Psoas muscle (tissue), 7 donors: ENCODE measurements at regions not wholly inside any gene's neighbourhood (a gene's known extent, or its start where the extent isn't known, plus 50 kb on each side); places are given as distances from the start of the nearest gene placed in this dataset.

Source experiments
- ATAC-seq, 4 donors: fragments of 200-7000 bp; cut with Tn5 transposase; one replicate each; pipeline ENCODE4 v1.9.1; 2020; ENCODE audit warnings: moderate library complexity in 3 of 4, mild to moderate bottlenecking in 2 of 4
- DNase-seq, 2 donors: peaks; one replicate each; pipeline ENCODE4 v3.0.0-alpha.2; 2020
- H3K27ac ChIP-seq: fragments of 200-600 bp; one replicate; pipeline ENCODE4 v1.8.0; 2022
- H3K27me3 ChIP-seq, 3 donors: fragments of 200-600 bp in 1 of 3; one replicate each; pipeline versions ENCODE4 v1.6.1 to v1.8.0; 2013 to 2022; ENCODE audit warnings: low read length in 2 of 3, mild to moderate bottlenecking in 2 of 3, moderate library complexity in 1 of 3; ENCODE audit not compliant: insufficient read depth in 3 of 3
- H3K36me3 ChIP-seq, 2 donors: fragments of 200-600 bp in 1 of 2; one replicate each; pipeline versions ENCODE4 v1.6.1 to v1.8.0; 2013 to 2022; ENCODE audit warnings: low read depth in 1 of 2, mild to moderate bottlenecking in 1 of 2, moderate library complexity in 1 of 2; ENCODE audit not compliant: insufficient read depth in 1 of 2
- H3K4me1 ChIP-seq: fragments of 200-600 bp; one replicate; pipeline ENCODE4 v1.8.0; 2022
- H3K4me3 ChIP-seq: fragments of 200-600 bp; one replicate; pipeline ENCODE4 v1.8.0; 2022; ENCODE audit warnings: mild to moderate bottlenecking
- H3K9me3 ChIP-seq: fragments of 200-600 bp; one replicate; pipeline ENCODE4 v1.8.0; 2022
- CTCF ChIP-seq: fragments of 200-600 bp; IDR thresholded peaks from one replicate; pipeline ENCODE4 v1.8.0; 2022; ENCODE audit warnings: antibody characterized with exemption
- WGBS, 3 donors: extraction: QIAGEN DNeasy Blood & Tissue Kit; methylation state at CpG; one replicate each; pipeline versions ENCODE4 v1.1.6 to v1.1.7; 2013; 5-methylcytosine and 5-hydroxymethylcytosine counted together
- intact Hi-C, 2 donors: fragments of 100-400 bp; cut with DNase I; formaldehyde crosslinking; loops; one replicate each; pipeline versions ENCODE4 v1.11.0 to v1.14.2; 2022
- donor health status: healthy with polysubstance abuse.
- donor health status: DM: no; HTN: no; CAD: no; lungs with moderate emphysema.
- donor health status: Bipolar disorder and iron deficiency.
- donor health status: healthy.
- donor health status: DM: yes; HTN: yes; CAD: no.
- donor health status: DM: no; HTN: no; CAD: no.
- donor health status: DM: yes; HTN: yes; CAD: no.

DNA sequence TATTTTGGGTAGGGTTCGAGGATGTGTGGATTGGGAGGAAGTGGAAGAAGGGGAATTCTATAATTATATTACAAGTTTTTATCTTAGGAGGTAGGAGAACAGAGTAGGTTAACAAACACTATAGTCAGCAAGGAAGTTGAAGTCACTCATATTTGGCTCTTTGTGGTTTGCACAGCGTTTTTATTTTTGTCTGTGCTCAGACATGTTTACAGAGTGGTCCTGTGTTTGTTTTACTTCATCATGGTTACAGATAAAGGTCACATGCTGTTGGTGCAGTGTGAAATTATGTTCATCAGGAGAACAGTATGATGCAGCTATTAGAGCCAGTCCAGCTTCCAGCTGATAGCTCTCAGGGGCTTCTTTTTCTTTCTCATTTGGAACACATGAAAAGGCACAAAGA, 299.9 kb upstream of the SFRP2 start:
- Histone ChIP-seq H3K9me3 (no peaks in the 10 kb centered on the region), H3K27ac (no peak overlapping the region), H3K4me3 (no peak overlapping the region), H3K36me3 (no peaks in the 10 kb centered on the region), H3K27me3 (no peaks in the 10 kb centered on the region), H3K4me1 (no peaks in the 10 kb centered on the region)
- 50 to 58% (median 52%) methylated on average over 2 of the region's 2 CpGs for WGBS, 3 donors
- TF ChIP-seq CTCF: no peak
- intact Hi-C loops: no loop called here
- ATAC-seq: no peak
- DNase-seq: no peak

DNA sequence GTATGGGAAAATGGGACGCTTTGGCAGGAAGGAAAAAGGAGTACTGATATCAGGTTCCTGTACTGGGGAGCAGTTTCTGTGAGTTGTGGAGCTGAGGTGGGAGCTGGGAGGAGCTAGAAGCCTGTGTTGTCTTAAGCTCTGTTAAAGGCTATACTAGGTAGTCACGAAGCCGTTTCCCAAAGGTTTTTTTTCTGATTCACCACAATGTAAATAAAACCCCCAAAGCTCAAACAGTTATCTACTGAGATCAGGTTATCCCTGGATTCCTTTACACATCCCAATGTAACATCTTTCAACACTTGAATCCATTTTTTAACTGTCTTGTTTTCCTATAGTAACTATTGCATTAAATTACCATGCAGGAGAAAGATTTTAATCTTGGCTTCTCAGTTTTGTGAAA, 297.4 kb upstream of the SFRP2 start:
- intact Hi-C loops: no loop called here

DNA sequence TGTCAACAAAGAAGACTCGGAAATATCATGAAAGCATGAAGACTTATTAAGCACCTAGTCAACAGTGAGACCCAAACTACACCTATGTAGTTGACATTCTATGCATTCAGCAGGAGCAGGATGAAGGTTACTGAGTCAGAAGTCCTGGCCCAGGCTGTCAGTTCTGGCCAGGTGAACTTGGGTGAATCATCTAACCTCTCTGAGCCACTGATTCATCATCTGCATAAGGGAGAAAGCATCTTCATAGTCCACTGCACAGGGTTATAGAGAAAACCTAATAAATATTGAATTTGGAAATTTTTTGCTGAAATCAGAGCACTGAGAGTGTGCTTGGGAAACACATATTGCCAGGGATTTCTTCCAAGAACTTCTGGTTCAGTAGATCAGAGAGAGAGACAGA, 296.0 kb upstream of the SFRP2 start:
- H3K4me3 ChIP-seq: no peak overlapping the region
- H3K9me3 ChIP-seq: no peaks in the 10 kb centered on the region
- ATAC-seq: no peak
- no peak for DNase-seq
- intact Hi-C loops: no loop called here
- no peak for TF ChIP-seq CTCF
- no peaks in the 10 kb centered on the region for H3K27me3 ChIP-seq
- 80 to 89% (median 89%) methylated on average over 1 of the region's 1 CpG for WGBS, 3 donors
- no peak overlapping the region for H3K27ac ChIP-seq
- H3K36me3 ChIP-seq: no peaks in the 10 kb centered on the region
- H3K4me1 ChIP-seq: no peaks in the 10 kb centered on the region

More for the DNA sequence above, 297.4 kb upstream of the SFRP2 start:
- Histone ChIP-seq H3K27ac (no peak overlapping the region), H3K4me3 (no peak overlapping the region), H3K27me3 (no peaks in the 10 kb centered on the region), H3K9me3 (no peaks in the 10 kb centered on the region), H3K36me3 (no peaks in the 10 kb centered on the region), H3K4me1 (no peaks in the 10 kb centered on the region)
- DNase-seq (no peak), ATAC-seq (no peak)
- WGBS, 3 donors: 27 to 43% (median 36%) methylated on average over 3 of the region's 3 CpGs
- TF ChIP-seq CTCF: no peak

DNA sequence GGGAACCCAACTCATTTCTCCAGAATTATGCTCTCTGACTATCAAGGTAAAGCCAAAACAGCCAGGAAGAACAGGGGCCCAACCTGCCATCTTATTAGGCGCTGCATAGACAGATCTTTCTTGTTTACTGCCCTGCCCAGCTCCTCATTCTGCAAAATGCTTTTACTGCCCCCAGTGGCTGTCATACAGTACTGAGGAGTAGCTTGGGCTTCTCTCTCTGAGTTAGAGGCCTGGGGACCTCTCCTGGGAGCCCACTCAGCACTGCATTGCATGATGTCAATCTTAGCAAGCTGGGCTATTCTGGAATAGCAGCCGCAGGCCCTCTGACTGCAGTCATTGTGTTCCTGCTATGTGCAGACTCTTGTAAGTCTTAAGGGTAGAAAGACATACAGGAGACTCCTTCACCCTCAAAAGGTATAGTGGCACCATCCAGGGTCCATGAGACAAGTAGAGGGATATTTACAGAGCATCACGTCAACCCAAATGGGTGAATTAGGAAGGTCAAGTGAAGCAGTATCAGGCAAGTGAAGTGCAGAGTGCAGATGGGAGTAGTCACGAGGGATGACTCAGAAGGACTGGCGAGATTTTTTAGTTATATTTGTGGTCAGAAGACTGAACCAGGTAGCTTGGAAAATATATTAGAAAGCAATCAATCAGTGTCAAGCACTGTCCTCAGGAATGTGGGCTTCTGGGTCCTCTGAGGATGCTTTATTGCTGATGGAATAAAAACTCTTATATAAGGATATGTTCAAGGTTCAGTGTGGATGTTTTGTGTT, 294.1 kb upstream of the SFRP2 start:
- H3K9me3 ChIP-seq: no peaks in the 10 kb centered on the region

More for the DNA sequence above, 294.1 kb upstream of the SFRP2 start:
- no peaks in the 10 kb centered on the region for H3K36me3 ChIP-seq
- no peak overlapping the region for H3K4me3 ChIP-seq
- no peaks in the 10 kb centered on the region for H3K27me3 ChIP-seq
- H3K4me1 ChIP-seq: no peaks in the 10 kb centered on the region
- ATAC-seq: no peak
- no peak overlapping the region for H3K27ac ChIP-seq
- DNase-seq: no peak
- TF ChIP-seq CTCF: no peak
- WGBS, 3 donors: 73 to 76% (median 75%) methylated on average over 5 of the region's 5 CpGs
- intact Hi-C loops: no loop called here
